HEK293 (cell line): ENCODE measurements at regions not wholly inside any gene's neighbourhood (a gene's known extent, or its start where the extent isn't known, plus 50 kb on each side); places are given as distances from the start of the nearest gene placed in this dataset.

Source experiments
- CTCF ChIA-PET: fragments of 350-600 bp; formaldehyde crosslinking; extraction: SDS; loops from one replicate; lab custom pipeline; 2021; ENCODE audit warnings: antibody characterized with exemption; lab: Yijun Ruan, JAX
- POLR2A ChIA-PET: fragments of 300-600 bp; formaldehyde crosslinking; extraction: SDS; loops from one replicate; lab custom pipeline; 2020; ENCODE audit warnings: antibody characterized with exemption, inconsistent platforms; lab: Yijun Ruan, JAX
- H3K27ac ChIP-seq: fragments of 200-500 bp; sonication (Bioruptor generic); 2 replicates; pipeline ENCODE4 v1.5.1; 2014; ENCODE audit warnings: low read depth, low read length, control low read depth, inconsistent platforms; ENCODE audit errors: extremely low read depth
- H3K36me3 ChIP-seq, 2 experiments: fragments of 200-500 bp in 1 of 2; sonication (Bioruptor generic) in 1 of 2; 1 replicate in 1 of 2; 2 replicates in 1 of 2; pipeline ENCODE4 v1.5.1; 2014 to 2017; ENCODE audit warnings: inconsistent platforms in 2 of 2, low read length in 2 of 2; ENCODE audit not compliant: control insufficient read depth in 2 of 2, insufficient read depth in 1 of 2
- H3K4me1 ChIP-seq: fragments of 200-500 bp; sonication (Bioruptor generic); 2 replicates; pipeline ENCODE4 v1.5.1; 2014; ENCODE audit warnings: mild to moderate bottlenecking, low read length, inconsistent platforms; ENCODE audit not compliant: control insufficient read depth, insufficient read depth
- H3K4me3 ChIP-seq: 2 replicates; pipeline ENCODE4 v1.5.1; 2011; ENCODE audit warnings: low read depth, mild to moderate bottlenecking, control low read depth, low read length, moderate library complexity
- H3K9me3 ChIP-seq: fragments of 200-500 bp; sonication (Bioruptor generic); 2 replicates; pipeline ENCODE4 v1.5.1; 2014; ENCODE audit warnings: low read depth, low read length, inconsistent platforms; ENCODE audit not compliant: control insufficient read depth, insufficient read depth
- AEBP2 ChIP-seq: fragments of 450-650 bp; formaldehyde crosslinking; IDR thresholded peaks from 2 replicates; pipeline ENCODE4 v1.5.1; 2016; ENCODE audit warnings: missing biosample characterization, missing genetic modification characterization, borderline replicate concordance
- HOXA7 ChIP-seq: sonication (generic); formaldehyde crosslinking; IDR thresholded peaks from 2 replicates; pipeline ENCODE4 v1.8.1; 2022; ENCODE audit warnings: missing genetic modification reagents, borderline replicate concordance
- PRDM1 ChIP-seq: fragments of 450-650 bp; formaldehyde crosslinking; IDR thresholded peaks from 2 replicates; pipeline ENCODE4; 2016; ENCODE audit warnings: missing biosample characterization, missing genetic modification characterization
- PRDM4 ChIP-seq: fragments of 450-650 bp; formaldehyde crosslinking; IDR thresholded peaks from 2 replicates; pipeline ENCODE4 v1.5.1; 2017; ENCODE audit warnings: missing biosample characterization, missing genetic modification characterization
- SCRT1 ChIP-seq: fragments of 450-650 bp; formaldehyde crosslinking; IDR thresholded peaks from 2 replicates; pipeline ENCODE4 v1.5.1; 2016; ENCODE audit warnings: missing biosample characterization, missing genetic modification characterization, borderline replicate concordance
- TRIM28 ChIP-seq: IDR thresholded peaks from 2 replicates; pipeline ENCODE4 v1.6.1; 2011; ENCODE audit warnings: low read length, control low read depth, borderline replicate concordance
- ZBTB49 ChIP-seq: fragments of 450-650 bp; formaldehyde crosslinking; IDR thresholded peaks from 2 replicates; pipeline ENCODE4 v1.5.1; 2016; ENCODE audit warnings: missing biosample characterization, missing genetic modification characterization, low read depth
- ZFHX2 ChIP-seq: fragments of 450-650 bp; formaldehyde crosslinking; conservative IDR thresholded peaks from 2 replicates; pipeline ENCODE4 v1.5.1; 2016; ENCODE audit warnings: missing biosample characterization, missing genetic modification characterization
- ZNF112 ChIP-seq: fragments of 450-650 bp; formaldehyde crosslinking; IDR thresholded peaks from 2 replicates; pipeline ENCODE4 v1.5.0; 2017; ENCODE audit warnings: missing biosample characterization, missing genetic modification characterization
- ZNF16 ChIP-seq: fragments of 450-650 bp; formaldehyde crosslinking; IDR thresholded peaks from 2 replicates; pipeline ENCODE4 v1.5.1; 2016; ENCODE audit warnings: low read depth, missing biosample characterization, missing genetic modification characterization
- ZNF214 ChIP-seq: fragments of 450-650 bp; formaldehyde crosslinking; IDR thresholded peaks from 2 replicates; pipeline ENCODE4 v1.5.1; 2017; ENCODE audit warnings: missing biosample characterization, mild to moderate bottlenecking, missing genetic modification characterization, borderline replicate concordance
- ZNF423 ChIP-seq: fragments of 450-650 bp; formaldehyde crosslinking; IDR thresholded peaks from 2 replicates; pipeline ENCODE4 v1.5.1; 2016; ENCODE audit warnings: missing biosample characterization, missing genetic modification characterization
- ZNF473 ChIP-seq: fragments of 450-650 bp; formaldehyde crosslinking; IDR thresholded peaks from 2 replicates; pipeline ENCODE4 v1.5.1; 2017; ENCODE audit warnings: missing biosample characterization, missing genetic modification characterization
- ZNF48 ChIP-seq: fragments of 450-650 bp; formaldehyde crosslinking; IDR thresholded peaks from 2 replicates; pipeline ENCODE4 v1.5.1; 2016; ENCODE audit warnings: missing biosample characterization, missing genetic modification characterization
- ZNF518A ChIP-seq: fragments of 450-650 bp; formaldehyde crosslinking; conservative IDR thresholded peaks from 2 replicates; pipeline ENCODE4 v1.5.1; 2016; ENCODE audit warnings: low read depth, missing biosample characterization, missing genetic modification characterization
- ZNF530 ChIP-seq: fragments of 450-650 bp; formaldehyde crosslinking; IDR thresholded peaks from 2 replicates; pipeline ENCODE4 v1.5.1; 2016; ENCODE audit warnings: low read depth, missing biosample characterization, missing genetic modification characterization
- ZNF639 ChIP-seq: fragments of 450-650 bp; formaldehyde crosslinking; IDR thresholded peaks from 2 replicates; pipeline ENCODE4 v1.5.1; 2016; ENCODE audit warnings: missing biosample characterization, missing genetic modification characterization
- ZNF830 ChIP-seq: fragments of 450-650 bp; IDR thresholded peaks from 2 replicates; pipeline ENCODE4 v1.5.0; 2018; ENCODE audit warnings: missing biosample characterization, missing genetic modification characterization, low read depth, mild to moderate bottlenecking, moderate library complexity
- ZSCAN30 ChIP-seq: fragments of 450-650 bp; IDR thresholded peaks from 2 replicates; pipeline ENCODE4 v1.5.1; 2018; ENCODE audit warnings: missing biosample characterization, mild to moderate bottlenecking, missing genetic modification characterization, moderate library complexity
- ZSCAN4 ChIP-seq: fragments of 450-650 bp; formaldehyde crosslinking; IDR thresholded peaks from 2 replicates; pipeline ENCODE4 v1.5.1; 2017; ENCODE audit warnings: missing biosample characterization, missing genetic modification characterization

GRCh38 chr1:118397496-118397859, 212.4 kb upstream of the SPAG17 start:
- TF ChIP-seq ZNF530 (tag by site-specific recombination) (no peak), TRIM28 (no peak), PRDM1 (no peak), SCRT1 (tag by site-specific recombination) (no peak)
- TF ChIP-seq, all 188 proteins: peak for 0
- Histone ChIP-seq H3K4me3 (no peak overlapping the region), H3K9me3 (no peaks in the 10 kb centered on the region), H3K36me3 (no peaks in the 10 kb centered on the region), H3K27ac (no peak overlapping the region), H3K4me1 (no peaks in the 10 kb centered on the region)
- ChIA-PET CTCF (interaction anchor here (1.0 kb wide), 1 partner anchor 29 kb away, joined by 3 read pairs; no protein-coding TSS in a partner anchor), POLR2A (no interaction called here)

- H3K27ac ChIP-seq: no peak overlapping the region
- TF ChIP-seq ZNF830 (tag by site-specific recombination) (no peak), ZNF214 (tag by site-specific recombination) (no peak), ZNF112 (tag by site-specific recombination) (no peak), ZNF639 (tag by site-specific recombination) (no peak), PRDM4 (tag by site-specific recombination) (no peak), ZNF423 (tag by site-specific recombination) (no peak), ZNF518A (tag by site-specific recombination) (no peak), ZNF16 (tag by site-specific recombination) (no peak), SCRT1 (tag by site-specific recombination) (no peak), ZSCAN4 (tag by site-specific recombination) (no peak), AEBP2 (tag by site-specific recombination) (no peak), ZBTB49 (tag by site-specific recombination) (no peak), ZNF48 (tag by site-specific recombination) (no peak), HOXA7 (no peak), ZSCAN30 (tag by site-specific recombination) (no peak), ZFHX2 (tag by site-specific recombination) (no peak), ZNF473 (tag by site-specific recombination) (no peak)
Observed at GRCh38 chr1:118396829-118397495, 211.9 kb upstream of the SPAG17 start.

More at GRCh38 chr1:118396829-118397495, 211.9 kb upstream of the SPAG17 start:
- no peaks in the 10 kb centered on the region for H3K4me1 ChIP-seq
- CTCF ChIA-PET: interaction anchor here (1.0 kb wide), 1 partner anchor 29 kb away, joined by 3 read pairs; no protein-coding TSS in a partner anchor
- H3K9me3 ChIP-seq: no peaks in the 10 kb centered on the region
- POLR2A ChIA-PET: no interaction called here
- H3K36me3 ChIP-seq: no peaks in the 10 kb centered on the region
- H3K4me3 ChIP-seq: no peak overlapping the region
